Stimulated activated CD4-positive, alpha-beta T cell treated with anti-CD3 and anti-CD28 coated beads, Interleukin-2, amount 100 ng/mL, for 48 hours (primary cell): ENCODE measurements at regions not wholly inside any gene's neighbourhood (a gene's known extent, or its start where the extent isn't known, plus 50 kb on each side); places are given as distances from the start of the nearest gene placed in this dataset.
"Not testable (repeated sequence)": the region's sequence is repeated elsewhere in the genome, so short reads cannot be mapped to it uniquely, and the experiment has no call there.

Source experiments
- DNase-seq, 2 donors: peaks; one replicate each; pipeline ENCODE4 v3.0.0-alpha.2; 2020

DNA sequence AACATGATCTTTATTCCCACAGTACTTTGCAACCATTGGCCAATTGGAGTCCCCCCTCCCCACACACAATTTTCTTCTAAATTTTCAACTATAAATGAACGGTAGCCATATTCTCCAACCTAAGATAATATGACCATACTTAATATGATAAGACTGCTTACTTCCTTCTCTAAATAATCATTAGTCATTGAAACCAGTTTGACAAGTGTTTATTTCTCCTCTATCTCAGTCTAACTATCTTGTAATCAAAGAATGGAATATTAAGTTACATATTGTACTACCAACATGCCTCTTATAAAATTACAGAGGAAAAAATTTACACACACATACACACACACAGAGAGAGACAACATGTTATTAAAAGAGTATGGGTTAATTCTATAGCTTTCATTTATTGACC is 567.4 kb upstream of the TMPRSS15 start:
- no peak for DNase-seq

DNA sequence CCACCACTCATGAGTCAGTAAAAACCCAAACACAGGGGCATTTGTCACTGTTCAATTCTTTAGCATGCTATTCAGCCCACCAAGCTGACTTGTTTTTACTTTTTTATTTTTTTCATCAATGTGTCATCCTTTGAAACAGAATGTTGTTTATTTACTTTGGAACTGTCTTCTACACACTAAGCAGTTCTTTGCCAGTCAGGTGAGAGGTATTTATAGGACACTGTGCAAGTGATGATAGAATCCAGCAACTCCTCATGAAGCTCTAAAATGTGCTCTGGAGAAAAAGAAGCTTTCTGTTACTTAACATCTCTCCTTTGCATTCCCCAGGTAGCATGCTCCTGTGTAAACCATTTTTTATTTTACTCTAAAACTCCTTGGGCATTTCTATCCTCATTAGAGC is 582.0 kb upstream of the TMPRSS15 start:
- DNase-seq = no peak

DNA sequence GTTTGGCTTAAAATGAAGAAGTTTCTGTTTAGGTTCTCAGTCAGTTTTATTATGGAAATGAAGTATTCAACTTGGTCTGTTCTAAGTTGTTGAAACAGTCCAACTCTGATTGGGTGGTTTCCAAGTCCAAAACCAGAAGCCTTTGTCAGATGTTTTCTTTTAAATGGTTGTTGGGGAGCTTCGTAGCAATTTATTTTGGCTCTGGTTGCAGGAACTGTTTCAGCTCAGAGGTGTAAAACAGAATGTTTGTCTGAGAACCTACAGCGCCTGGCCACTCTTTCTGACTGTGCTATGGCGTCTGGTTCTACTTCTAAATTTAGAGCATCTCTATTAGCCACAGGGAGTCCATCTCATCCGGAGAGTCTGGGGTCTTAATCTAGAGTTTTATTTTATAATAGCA is 582.6 kb upstream of the TMPRSS15 start:
- no peak for DNase-seq

DNA sequence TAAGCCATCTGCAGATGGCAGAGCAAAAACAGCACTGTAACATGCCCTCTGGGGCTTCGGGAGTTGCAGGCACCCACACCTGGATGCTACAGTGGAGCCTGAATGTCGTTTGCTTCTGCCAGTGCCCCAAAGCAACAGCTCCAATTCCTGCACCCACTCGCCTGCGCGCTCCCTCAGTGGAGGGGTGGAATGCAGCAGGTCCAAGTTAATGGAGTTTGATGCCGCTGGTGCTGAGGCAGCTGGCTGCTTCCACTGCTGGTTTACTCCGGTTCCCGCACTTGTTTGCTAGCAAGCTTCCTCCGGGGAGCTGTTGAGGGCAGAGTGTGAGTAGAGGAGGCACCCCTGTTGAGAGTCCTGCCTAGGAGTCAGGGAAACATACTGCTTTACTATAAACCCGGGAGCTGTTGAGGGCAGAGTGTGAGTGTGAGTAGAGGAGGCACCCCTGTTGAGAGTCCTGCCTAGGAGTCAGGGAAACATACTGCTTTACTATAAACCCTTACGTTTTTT is 584.0 kb upstream of the TMPRSS15 start:
- no peak for DNase-seq

DNA sequence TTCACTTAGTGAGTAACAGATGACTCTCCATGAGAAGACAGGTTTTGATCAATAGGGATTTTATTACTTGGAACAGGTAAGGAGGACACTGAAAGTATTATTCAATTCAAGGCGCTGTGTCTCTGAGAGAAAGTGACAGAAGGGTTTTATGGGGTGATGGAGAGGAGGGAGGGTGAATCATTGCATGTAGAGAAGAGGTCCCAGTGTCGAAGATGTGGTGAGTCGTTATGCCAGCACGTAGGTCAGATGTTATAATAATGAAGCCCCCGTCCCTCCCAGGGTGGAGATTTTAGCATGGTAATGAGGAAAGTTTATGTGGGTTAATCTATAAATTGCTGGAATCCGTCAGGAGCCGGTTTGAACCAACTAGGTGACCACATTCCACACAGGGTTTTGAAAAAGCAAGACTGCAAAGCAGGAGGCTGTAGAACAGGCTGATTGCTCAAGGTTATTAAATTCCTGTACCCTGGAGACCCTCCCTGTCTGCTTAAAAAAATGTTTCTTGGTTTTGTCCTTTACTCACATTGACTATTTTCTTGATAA is 586.4 kb upstream of the TMPRSS15 start:
- no peak for DNase-seq

DNA sequence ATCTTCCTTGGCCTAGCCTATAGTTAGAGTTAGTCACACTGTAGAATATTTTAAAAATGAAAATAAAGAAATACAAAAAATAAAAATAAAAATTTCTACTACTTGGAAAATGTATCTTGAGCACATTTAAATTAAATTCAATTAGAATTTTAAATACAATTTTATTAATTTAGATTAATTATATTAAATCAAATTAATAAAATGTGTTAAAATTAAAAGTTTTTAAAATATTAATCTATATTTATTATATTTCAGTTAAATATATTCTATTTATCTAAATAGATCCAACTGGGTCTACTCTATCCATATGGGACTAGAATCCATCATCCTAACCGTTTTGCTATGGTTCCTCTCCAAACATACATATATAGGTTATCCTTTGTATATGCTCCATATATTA is 588.3 kb upstream of the TMPRSS15 start:
- no peak for DNase-seq

DNA sequence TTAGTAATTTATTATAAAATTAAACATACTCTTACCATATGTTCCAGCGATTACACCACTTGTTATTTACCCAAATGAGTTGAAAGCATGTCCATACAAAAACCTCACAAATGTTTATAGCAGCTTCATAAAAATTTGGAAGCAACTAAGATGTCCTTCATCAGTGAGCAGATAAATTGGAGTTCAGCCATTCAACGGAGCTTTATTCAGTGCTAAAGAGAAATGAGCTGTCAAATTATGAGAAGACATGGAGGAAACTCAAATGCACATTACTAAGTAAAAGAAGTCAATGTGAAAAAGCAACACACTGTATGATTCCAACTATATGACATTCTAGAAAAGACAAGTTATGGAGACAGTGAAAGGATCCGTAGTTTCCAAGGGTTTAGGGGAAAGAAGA is 606.7 kb upstream of the TMPRSS15 start:
- DNase-seq = no peak

DNA sequence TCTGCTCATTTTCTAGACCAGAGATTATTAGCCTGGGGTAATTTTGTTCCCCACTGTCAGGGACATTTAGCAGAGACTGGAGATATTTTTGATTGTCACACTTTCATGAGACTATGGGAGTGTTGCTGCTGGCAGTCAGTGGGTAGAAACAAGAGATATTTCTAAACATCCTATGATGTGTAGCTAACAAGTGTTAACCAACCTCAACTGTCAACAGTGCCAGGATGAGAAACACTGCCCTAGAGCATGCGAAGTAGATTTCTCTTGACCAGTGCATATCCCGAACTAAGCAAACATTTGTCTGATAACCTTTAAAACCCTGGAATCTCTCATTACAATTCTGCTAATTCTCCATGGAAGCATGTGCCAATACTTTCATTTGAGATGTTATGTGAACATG is 607.4 kb upstream of the TMPRSS15 start:
- no peak for DNase-seq

DNA sequence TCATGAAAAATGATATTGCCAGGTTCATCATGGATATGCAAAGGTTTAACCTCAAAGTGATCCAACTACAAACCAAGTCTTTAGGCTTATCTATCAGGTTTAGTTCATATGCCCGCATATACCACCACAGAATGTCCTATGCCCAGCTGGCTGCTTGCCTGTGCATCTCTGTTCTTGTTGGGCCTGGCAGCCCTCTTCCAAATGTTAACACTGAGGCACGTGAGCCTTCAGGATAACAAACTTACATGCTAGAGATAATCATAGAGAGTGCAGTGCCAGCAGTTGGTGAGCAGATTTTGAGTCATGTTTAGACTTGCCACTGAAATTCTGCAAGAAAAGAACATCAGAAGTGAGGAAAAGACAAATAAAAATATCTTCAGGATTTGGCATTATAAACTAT is 607.9 kb upstream of the TMPRSS15 start:
- DNase-seq = no peak

DNA sequence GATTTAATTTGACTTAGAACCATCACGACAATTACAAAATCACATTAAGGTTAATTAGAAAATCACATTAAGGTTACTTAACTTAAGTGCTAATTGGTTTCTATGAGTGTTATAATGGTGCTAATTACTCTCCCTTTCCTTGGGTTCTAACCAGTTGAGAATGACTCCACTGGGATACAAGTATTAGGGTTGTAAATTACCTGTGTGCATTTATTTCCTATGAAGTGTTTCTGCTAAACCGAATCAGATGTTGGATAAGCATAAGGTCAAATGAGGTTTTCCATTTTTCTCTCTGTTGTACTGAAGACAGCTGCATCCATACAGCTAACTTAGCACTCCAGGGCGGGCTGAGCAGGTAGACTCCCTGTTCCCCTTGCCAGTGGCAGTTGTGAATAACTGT is 610.3 kb upstream of the TMPRSS15 start:
- DNase-seq = no peak

DNA sequence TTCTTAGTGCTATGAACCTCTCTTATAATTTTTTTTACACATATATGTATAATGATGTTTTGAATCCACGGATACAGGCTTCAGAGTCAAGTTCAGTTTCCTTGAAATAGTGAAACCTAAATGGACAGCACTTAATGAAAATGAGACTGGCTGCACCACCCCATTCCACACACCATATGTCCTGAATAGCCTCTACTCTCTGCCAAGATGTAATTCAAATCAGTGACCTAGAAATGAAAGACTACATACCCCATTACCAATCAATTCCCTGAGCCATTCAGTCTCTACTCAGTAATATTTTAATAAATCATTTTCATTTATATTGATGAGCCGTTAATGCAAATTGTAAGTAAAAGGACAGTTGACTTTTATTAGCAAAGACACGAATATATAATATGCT is 614.9 kb upstream of the TMPRSS15 start:
- DNase-seq = no peak

DNA sequence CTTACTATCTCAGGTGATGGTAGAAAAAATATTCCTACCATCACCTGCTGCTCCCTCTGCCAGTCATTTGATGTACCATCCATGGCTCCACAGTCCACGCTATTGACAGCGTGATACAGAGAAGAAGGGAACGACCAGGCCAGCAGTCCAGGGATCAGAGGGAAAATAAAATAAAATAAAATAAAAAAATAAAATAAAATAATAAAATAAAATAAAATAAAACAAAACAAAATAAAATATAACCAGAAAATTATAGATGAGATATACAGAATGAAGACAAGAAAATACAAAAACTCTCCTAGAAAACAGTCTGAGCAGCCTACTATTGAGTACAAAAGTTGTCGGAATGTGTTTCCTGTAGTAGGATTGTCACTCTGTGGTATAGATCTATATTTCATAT is 619.4 kb upstream of the TMPRSS15 start:
- DNase-seq = no peak

DNA sequence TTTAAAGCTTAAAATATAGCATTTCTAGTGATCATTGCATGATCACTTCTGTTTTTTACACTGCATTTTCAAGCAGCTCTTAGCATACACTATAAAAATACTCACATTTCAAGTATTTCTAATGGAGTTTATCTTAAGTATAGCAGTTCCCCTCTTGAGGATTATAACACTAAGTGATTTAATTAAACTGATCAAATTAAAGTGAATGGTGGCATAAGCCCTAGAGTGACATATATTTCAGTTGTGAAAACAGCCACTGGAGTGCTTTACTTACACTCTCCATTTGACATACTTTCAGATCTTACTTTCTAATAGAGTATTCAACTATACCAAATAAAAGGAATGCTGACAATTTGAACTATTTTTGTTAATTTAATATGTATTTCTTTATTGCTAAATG is 623.3 kb upstream of the TMPRSS15 start:
- DNase-seq = no peak

DNA sequence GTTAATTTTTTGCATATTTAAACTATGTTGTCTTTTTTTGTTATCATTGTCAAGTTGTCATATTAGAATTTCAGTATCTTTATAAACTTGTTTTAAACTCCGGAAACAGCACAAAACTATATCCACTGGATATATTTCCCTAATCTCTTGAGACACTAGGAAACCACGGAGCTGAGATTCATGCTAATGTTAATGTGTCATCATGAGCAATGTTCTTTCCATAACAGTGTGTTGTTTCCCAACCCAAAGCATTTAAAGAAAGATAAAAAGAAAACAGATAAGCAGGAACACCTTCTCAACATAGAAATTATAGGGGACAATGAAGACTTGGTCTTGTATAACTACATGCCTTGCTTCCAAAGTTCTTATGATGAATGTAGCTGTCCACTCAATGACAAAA is 626.2 kb upstream of the TMPRSS15 start:
- DNase-seq = no peak

DNA sequence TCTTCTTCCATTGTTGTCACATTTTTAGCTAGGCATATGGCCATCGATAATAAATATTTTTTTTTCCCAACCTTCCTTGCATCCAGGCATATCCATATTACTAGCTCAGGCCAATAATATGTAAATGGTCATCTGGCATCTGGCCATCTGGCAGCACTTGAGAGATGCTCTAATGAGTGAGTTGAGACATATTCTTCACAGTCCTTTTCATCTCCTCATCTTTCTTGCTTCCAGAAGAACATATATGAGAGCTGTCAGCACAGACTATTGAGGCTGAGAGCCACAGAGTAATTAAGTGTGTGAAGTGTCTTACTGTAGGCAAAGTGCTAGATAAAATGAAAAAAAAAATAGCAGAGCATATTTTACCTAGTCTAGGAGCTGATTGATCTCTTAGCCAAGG is 628.4 kb upstream of the TMPRSS15 start:
- DNase-seq = no peak

DNA sequence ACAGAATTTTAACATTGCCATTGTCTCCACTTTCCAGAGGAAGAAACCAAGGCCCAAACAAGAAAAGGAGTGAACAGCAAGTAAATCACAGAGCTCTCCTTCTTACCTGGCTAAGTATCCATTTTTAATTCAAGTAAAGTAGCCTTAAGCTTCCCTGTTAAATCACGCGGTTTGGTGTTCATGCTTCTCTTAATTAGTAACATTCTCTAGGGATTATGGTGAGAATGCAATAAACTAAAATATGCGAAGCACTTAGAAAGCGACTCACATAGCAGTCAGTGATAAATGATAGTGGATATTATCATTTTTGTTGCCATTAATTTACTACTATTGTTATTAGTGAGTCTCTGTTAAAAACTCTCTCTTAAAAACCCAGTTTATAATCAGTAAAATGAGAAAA is 630.5 kb upstream of the TMPRSS15 start:
- no peak for DNase-seq

DNA sequence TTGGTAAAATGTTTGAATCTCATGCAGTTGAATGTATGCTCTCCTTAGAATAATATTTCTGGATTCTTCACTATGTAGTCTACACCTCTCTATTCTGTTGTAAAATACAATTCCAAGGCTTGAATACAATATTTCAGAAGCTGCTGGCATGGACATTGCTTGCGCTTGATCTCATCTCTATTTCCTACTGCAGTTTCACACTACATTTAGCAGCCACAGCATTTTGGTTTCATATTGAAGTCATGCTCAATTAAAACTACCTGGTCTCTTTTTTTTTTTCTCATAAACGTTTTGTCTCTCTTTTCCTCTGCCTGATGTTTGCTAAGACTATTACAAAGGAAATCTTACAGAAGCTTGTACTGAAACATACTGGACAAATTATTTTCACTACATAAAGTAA is 631.0 kb upstream of the TMPRSS15 start:
- DNase-seq = no peak

DNA sequence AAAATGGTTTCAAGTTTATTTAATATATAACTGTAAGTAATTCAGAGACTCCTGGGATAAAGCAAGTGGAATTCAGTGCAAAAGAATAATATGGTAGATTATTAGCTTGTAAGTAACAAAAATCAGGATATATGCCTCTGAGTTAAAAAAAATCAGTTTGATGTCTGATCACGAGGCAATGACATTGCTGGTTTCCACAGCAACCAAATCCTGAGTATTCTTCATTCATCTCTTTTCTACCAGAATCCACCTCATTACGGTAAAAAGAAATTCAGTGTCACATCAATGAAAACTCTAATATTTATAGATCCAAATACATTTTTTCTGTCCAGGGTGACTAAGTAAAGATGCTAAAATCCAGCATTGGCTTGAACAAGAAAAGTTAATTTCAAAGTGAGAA is 642.3 kb upstream of the TMPRSS15 start:
- no peak for DNase-seq

DNA sequence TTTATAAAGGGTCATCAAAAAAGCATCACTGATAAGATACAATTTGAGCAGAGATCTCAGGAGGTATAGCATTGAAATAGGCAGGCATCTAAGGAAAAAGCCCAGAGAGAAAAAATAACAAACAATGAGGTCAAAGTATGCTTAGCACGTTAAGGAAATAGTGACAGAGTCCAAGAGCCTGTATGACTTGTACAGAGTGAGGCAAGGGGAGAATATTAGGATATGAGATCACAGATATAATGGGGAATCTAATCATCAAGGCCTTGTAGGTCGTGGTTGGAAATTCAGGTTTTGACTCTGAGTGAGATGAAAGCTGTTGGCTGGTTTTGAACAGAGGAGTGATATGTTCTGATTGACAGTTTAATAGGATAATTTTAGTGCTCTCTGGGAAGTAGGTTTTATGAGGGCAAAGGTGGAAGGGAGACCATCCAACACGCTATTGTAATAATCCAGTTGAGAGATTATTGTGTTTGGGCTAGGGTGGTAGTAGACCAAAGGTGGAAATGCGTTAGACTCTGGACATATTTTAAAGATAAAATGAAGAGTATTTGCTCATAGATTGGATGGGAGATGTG is 644.6 kb upstream of the TMPRSS15 start:
- no peak for DNase-seq

DNA sequence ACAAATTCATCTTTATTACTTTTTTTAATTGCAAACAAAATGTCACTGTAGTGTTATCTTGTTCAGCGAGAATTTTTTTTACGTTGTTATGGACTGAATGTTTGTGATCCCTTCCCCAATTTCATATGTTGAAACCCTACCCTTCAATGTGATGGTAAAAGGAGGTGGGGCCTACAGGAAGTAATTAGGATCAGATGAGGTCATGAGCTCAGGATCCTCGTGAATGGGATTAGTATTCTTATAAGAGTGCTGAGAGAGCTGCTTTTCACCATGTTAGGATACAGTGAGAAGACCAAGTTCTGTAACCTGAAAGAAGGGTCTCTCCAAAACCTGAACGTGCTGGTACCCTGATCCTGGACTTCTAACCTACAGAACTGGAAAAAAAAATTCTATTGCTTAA is 646.0 kb upstream of the TMPRSS15 start:
- no peak for DNase-seq

DNA sequence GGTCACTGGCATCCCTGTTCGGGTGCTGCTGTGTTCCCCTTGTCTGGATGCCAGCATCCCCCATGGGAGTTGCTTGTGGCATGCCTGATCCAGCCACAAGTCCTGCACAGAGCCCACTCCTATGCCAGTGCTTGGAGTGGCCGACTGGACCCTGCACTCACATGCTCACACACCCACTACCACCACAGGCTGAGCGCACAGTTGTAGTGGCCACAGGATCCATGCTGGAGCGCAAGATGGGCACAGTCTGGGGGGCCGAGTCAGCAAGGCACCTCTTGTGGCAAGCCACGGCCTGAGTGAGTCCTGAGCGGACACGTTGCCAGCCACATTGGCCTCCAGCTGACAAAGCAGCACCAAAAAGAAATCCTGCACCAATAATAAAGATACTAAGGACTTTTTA is 661.6 kb upstream of the TMPRSS15 start:
- DNase-seq = no peak

DNA sequence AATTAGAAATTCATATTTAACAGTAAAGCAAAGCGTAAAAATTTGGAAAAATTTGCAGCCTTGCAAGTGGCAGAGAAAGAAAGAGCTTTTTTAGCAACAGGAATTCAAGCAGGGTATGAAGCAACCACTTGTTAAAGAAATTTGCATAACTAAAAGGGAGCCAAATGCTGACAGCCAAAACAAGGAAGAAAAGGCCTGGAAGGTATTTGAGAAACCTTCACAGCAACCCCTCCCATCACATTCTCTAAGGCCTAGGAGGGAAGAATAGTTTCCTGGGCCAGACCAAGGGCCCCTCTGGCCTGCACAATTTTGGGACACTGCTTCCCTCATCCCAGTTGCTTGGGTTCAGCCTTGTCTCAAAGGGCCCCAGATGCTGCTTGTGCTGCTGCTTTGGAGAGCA is 672.4 kb upstream of the TMPRSS15 start:
- no peak for DNase-seq

DNA sequence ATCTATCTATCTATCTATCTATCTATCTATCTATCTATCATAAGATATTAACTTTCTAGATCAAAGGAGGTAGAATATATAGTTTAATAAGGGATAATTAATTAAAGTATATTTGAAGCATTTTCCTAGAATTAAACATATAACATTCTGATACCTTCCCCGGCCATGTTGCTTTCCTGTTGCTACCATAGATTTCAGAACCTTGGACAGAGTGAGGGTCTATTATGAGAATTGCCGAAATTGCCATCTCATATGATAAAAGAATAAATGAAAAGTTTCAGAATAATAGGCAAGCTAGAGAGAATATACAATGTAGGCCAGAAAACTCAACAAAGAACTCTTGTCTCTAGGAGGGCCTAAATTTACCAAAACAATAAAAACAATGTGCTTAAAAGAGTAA is 706.1 kb upstream of the TMPRSS15 start:
- DNase-seq = no peak

DNA sequence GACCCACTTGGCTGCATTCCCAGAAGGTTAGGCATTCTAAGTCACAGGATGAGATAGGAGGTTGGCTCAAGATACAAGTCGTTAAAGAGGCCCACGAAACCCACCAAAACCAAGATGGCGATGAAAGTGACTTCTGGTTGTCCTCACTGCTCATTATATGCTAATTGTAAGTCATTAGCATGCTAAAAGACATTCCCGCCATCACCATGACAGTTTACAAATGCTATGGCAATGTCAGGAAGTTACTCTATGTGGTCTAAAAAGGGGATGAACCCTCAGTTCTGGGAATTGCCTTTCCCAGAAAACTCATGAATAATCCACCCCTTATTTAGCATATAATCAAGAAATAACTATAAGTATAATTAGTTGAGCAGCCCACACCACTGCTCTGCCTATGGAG is 715.7 kb upstream of the TMPRSS15 start:
- DNase-seq = not testable (repeated sequence)

DNA sequence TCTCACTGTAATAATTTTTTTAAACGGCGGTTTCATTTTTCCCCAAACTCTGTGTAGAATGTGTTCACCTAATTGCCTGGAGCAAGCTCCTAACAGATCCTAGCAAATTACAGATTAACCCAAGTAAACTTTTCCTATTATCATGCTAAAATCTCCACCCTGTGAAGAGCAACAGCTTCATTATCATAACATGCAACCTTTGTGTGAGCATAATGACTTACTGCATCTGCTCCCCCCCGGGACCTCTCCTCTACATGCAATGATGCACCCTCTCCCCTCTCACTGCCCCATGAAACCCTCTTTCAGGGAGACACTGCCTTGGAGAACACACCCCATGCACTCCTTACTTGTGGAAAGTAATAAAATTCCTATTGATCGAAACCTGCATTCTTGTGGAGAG is 717.0 kb upstream of the TMPRSS15 start:
- no peak for DNase-seq

DNA sequence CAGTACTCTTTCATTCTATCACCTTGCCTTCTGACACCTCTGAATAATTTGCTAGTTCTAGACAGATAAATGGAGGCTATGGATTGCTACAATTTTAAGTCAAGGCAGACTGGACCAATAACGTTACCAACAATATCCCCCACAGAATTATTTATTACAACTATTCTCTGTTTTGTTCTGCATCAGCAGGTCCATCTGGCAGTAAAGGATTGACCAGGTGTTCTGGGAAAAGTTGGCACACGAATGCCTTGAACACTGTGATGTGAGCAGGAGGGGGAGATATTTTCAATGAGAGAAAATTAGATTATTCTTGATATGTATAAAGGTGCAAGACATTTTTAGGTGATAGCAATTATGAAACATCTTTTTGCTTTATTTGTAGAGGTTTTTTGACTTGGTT is 718.8 kb upstream of the TMPRSS15 start:
- DNase-seq = no peak
